K562 (cell line): ENCODE measurements at regions not wholly inside any gene's neighbourhood (a gene's known extent, or its start where the extent isn't known, plus 50 kb on each side); places are given as distances from the start of the nearest gene placed in this dataset.

Experiments used
- ATF2 ChIP-seq: sonication (generic); formaldehyde crosslinking; IDR thresholded peaks from 2 replicates; pipeline ENCODE4 v1.8.1; 2022; ENCODE audit warnings: missing genetic modification reagents
- CHD4 ChIP-seq: fragments of 200-600 bp; sonication (generic); IDR thresholded peaks from 3 replicates; pipeline ENCODE4 v1.6.1; 2012; ENCODE audit warnings: low read depth, mild to moderate bottlenecking, mixed read lengths, low read length, inconsistent platforms; ENCODE audit not compliant: insufficient read depth, insufficient replicate concordance, poor library complexity, severe bottlenecking
- EZH2 ChIP-seq: IDR thresholded peaks from 2 replicates; pipeline ENCODE4 v1.6.1; 2012; ENCODE audit warnings: low read depth, mild to moderate bottlenecking, inconsistent platforms, low read length, borderline replicate concordance
- HCFC1 ChIP-seq: IDR thresholded peaks from 2 replicates; pipeline ENCODE4 v1.6.1; 2012; ENCODE audit warnings: low read depth, low read length, improper control_type of control experiment
- JUND ChIP-seq, 2 experiments: IDR thresholded peaks; 2 replicates in 1 of 2; 3 replicates in 1 of 2; pipeline ENCODE4 v1.6.1; 2011; ENCODE audit warnings: borderline replicate concordance in 2 of 2, low read depth in 2 of 2, low read length in 2 of 2, improper control_type of control experiment in 1 of 2, missing biosample characterization in 1 of 2, missing genetic modification characterization in 1 of 2, missing genetic modification reagents in 1 of 2
- NEUROD1 ChIP-seq: fragments of 150-350 bp; IDR thresholded peaks from 2 replicates; pipeline ENCODE4 v1.6.1; 2014; ENCODE audit warnings: borderline replicate concordance, low read length, low read depth; ENCODE audit not compliant: partially characterized antibody
- POLR2AphosphoS5 ChIP-seq: IDR thresholded peaks from 2 replicates; pipeline ENCODE4 v1.6.1; 2011; ENCODE audit warnings: mild to moderate bottlenecking, low read depth, low read length, moderate library complexity; ENCODE audit not compliant: control insufficient read depth, insufficient read depth
- POLR3G ChIP-seq: IDR thresholded peaks from 2 replicates; pipeline ENCODE4 v1.6.1; 2011; ENCODE audit not compliant: insufficient read length, insufficient replicate concordance; ENCODE audit errors: extremely low read depth
- TAF1 ChIP-seq: IDR thresholded peaks from 2 replicates; pipeline ENCODE4 v1.6.1; 2011; ENCODE audit warnings: mild to moderate bottlenecking, low read length, moderate library complexity; ENCODE audit not compliant: insufficient read depth, control insufficient read depth, severe bottlenecking; ENCODE audit errors: extremely low read depth
- THRB ChIP-seq: fragments of 450-650 bp; formaldehyde crosslinking; conservative IDR thresholded peaks from 2 replicates; pipeline ENCODE4 v1.4.0; 2022; ENCODE audit warnings: mild to moderate bottlenecking, missing genetic modification characterization
- ZC3H4 ChIP-seq: sonication (generic); formaldehyde crosslinking; IDR thresholded peaks from 2 replicates; pipeline ENCODE4 v1.9.0; 2021; ENCODE audit warnings: missing genetic modification reagents, borderline replicate concordance
- ZNF280A ChIP-seq: fragments of 450-650 bp; IDR thresholded peaks from 2 replicates; pipeline ENCODE4 v1.6.1; 2018; ENCODE audit warnings: mild to moderate bottlenecking, low read depth; ENCODE audit not compliant: partially characterized antibody
- ZNF511 ChIP-seq: sonication (generic); formaldehyde crosslinking; IDR thresholded peaks from 2 replicates; pipeline ENCODE4 v1.8.0; 2022; ENCODE audit warnings: mild to moderate bottlenecking, missing genetic modification reagents
- TF ChIP-seq, protein P1 (sequence below): sonication (generic); formaldehyde crosslinking; IDR thresholded peaks from 2 replicates; pipeline ENCODE4 v1.4.0; 2020; ENCODE audit warnings: mild to moderate bottlenecking, missing genetic modification reagents

DNA sequence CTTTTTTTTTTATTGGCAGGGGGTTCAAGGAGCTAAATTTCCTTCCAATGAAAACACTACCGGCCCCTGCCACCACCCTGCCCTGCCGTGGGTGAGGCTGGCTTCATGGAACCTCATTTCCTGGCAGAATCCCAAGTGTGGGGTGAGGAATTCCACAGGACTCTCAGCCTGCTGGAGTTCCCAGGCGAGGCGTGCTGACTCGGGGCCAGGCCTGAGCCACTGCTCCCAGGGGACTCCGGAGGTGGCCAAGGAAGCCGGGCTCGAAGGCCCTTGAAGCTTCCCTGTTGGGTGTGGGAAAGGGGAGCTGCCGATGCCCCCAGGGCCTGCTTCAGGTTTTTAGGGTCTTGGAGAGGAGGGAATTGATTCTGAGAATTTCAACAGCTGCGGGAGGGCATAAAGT is 95.3 kb upstream of the ACTRT2 start:
- no peak for TF ChIP-seq CHD4
- TF ChIP-seq POLR2AphosphoS5, result no peak
- TF ChIP-seq EZH2, result no peak
- TF ChIP-seq JUND (IDR thresholded peaks at IDR 0.05; ENCODE audit: borderline replicate concordance, low read depth, low read length), result no peak
- TF ChIP-seq JUND (tag; IDR thresholded peaks at IDR 0.05; ENCODE audit: borderline replicate concordance, low read depth, low read length), result no peak
- TF ChIP-seq, protein P1, sequence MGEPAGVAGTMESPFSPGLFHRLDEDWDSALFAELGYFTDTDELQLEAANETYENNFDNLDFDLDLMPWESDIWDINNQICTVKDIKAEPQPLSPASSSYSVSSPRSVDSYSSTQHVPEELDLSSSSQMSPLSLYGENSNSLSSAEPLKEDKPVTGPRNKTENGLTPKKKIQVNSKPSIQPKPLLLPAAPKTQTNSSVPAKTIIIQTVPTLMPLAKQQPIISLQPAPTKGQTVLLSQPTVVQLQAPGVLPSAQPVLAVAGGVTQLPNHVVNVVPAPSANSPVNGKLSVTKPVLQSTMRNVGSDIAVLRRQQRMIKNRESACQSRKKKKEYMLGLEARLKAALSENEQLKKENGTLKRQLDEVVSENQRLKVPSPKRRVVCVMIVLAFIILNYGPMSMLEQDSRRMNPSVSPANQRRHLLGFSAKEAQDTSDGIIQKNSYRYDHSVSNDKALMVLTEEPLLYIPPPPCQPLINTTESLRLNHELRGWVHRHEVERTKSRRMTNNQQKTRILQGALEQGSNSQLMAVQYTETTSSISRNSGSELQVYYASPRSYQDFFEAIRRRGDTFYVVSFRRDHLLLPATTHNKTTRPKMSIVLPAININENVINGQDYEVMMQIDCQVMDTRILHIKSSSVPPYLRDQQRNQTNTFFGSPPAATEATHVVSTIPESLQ, result no peak
- no peak for TF ChIP-seq POLR3G
- TF ChIP-seq TAF1, result no peak
- no peak for TF ChIP-seq ZNF280A
- TF ChIP-seq HCFC1, result no peak
- TF ChIP-seq NEUROD1, result no peak
- TF ChIP-seq ZC3H4, result no peak
- no peak for TF ChIP-seq THRB
- no peak for TF ChIP-seq ATF2 (CRISPR knock-in tag)
- no peak for TF ChIP-seq ZNF511 (CRISPR knock-in tag)
